SK-N-SH treated with all-trans-retinoic acid at 6 μM for 48 hours (cell line): ENCODE measurements at regions not wholly inside any gene's neighbourhood (a gene's known extent, or its start where the extent isn't known, plus 50 kb on each side); places are given as distances from the start of the nearest gene placed in this dataset.

Experiments
- PPARA ChIP-seq: fragments of 250-450 bp; sonication (Bioruptor Pico); IDR thresholded peaks from 2 replicates; pipeline ENCODE4 v1.5.0; 2020; ENCODE audit warnings: mild to moderate bottlenecking, borderline replicate concordance
- RARB ChIP-seq: fragments of 250-450 bp; sonication (Bioruptor Pico); IDR thresholded peaks from 2 replicates; pipeline ENCODE4 v1.8.0; 2021; ENCODE audit warnings: mild to moderate bottlenecking, moderate library complexity
- SNAI2 ChIP-seq: fragments of 250-450 bp; sonication (Bioruptor Pico); IDR thresholded peaks from 2 replicates; pipeline ENCODE4 v1.5.0; 2020; ENCODE audit warnings: mild to moderate bottlenecking, moderate library complexity
- ZNF565 ChIP-seq: fragments of 450-650 bp; formaldehyde crosslinking; conservative IDR thresholded peaks from 2 replicates; pipeline ENCODE4 v1.5.0; 2020; ENCODE audit warnings: low read depth, mild to moderate bottlenecking, moderate library complexity
- TF ChIP-seq, protein P1 (sequence below): fragments of 250-450 bp; sonication (Bioruptor Pico); IDR thresholded peaks from 2 replicates; pipeline ENCODE4 v1.5.1; 2020; ENCODE audit warnings: low read depth, mild to moderate bottlenecking, moderate library complexity

GRCh38 chr13:39134574-39134973 is 96.3 kb downstream of the NHLRC3 start:
- TF ChIP-seq RARB (CRISPR knock-in tag) (no peak), SNAI2 (CRISPR knock-in tag) (no peak), ZNF565 (CRISPR knock-in tag) (no peak), PPARA (CRISPR knock-in tag) (no peak)
- TF ChIP-seq, protein P1, sequence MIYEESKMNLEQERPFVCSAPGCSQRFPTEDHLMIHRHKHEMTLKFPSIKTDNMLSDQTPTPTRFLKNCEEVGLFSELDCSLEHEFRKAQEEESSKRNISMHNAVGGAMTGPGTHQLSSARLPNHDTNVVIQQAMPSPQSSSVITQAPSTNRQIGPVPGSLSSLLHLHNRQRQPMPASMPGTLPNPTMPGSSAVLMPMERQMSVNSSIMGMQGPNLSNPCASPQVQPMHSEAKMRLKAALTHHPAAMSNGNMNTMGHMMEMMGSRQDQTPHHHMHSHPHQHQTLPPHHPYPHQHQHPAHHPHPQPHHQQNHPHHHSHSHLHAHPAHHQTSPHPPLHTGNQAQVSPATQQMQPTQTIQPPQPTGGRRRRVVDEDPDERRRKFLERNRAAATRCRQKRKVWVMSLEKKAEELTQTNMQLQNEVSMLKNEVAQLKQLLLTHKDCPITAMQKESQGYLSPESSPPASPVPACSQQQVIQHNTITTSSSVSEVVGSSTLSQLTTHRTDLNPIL (CRISPR knock-in tag) = no peak
